GM18868 (cell line): ENCODE measurements at regions not wholly inside any gene's neighbourhood (a gene's known extent, or its start where the extent isn't known, plus 50 kb on each side); places are given as distances from the start of the nearest gene placed in this dataset.
"Not testable (repeated sequence)": the region's sequence is repeated elsewhere in the genome, so short reads cannot be mapped to it uniquely, and the experiment has no call there.

Experiments
- ATAC-seq: cut with Tn5 transposase; IDR thresholded peaks from one replicate; pipeline ENCODE4 v1.9.1; 2021; ENCODE audit warnings: mild to moderate bottlenecking, moderate library complexity; ENCODE audit not compliant: unreplicated experiment

- ATAC-seq, result not testable (repeated sequence)
These were observed 171.1 kb upstream of the NBPF9 start for GRCh38 chr1:149274493-149274892.

- not testable (repeated sequence) for ATAC-seq
These were observed 172.5 kb upstream of the NBPF9 start for GRCh38 chr1:149275802-149276201.

GRCh38 chr1:149276496-149276895 is 173.1 kb upstream of the NBPF9 start:
- not testable (repeated sequence) for ATAC-seq

- not testable (repeated sequence) for ATAC-seq
These were observed 174.8 kb upstream of the NBPF9 start for GRCh38 chr1:149278156-149278555.

GRCh38 chr1:149279015-149279414 is 175.7 kb upstream of the NBPF9 start:
- ATAC-seq, result not testable (repeated sequence)

GRCh38 chr1:149279512-149279911 is 176.2 kb upstream of the NBPF9 start:
- not testable (repeated sequence) for ATAC-seq

GRCh38 chr1:149284773-149285172 is 181.4 kb upstream of the NBPF9 start:
- ATAC-seq, result peak; percentile 11

GRCh38 chr1:149285205-149285604 is 181.9 kb upstream of the NBPF9 start:
- ATAC-seq, result peak; percentile 49

GRCh38 chr1:149285638-149286037 is 182.3 kb upstream of the NBPF9 start:
- peak; percentile 77 for ATAC-seq

GRCh38 chr1:149288580-149288979 is 185.2 kb upstream of the NBPF9 start:
- not testable (repeated sequence) for ATAC-seq

- ATAC-seq, result not testable (repeated sequence)
These were observed 174.2 kb upstream of the NBPF19 start for GRCh38 chr1:149300478-149301218.

GRCh38 chr1:149301282-149301681 is 173.6 kb upstream of the NBPF19 start:
- not testable (repeated sequence) for ATAC-seq

- ATAC-seq, result not testable (repeated sequence)
These were observed 170.0 kb upstream of the NBPF19 start for GRCh38 chr1:149304796-149305195.

GRCh38 chr1:149307640-149308039 is 167.2 kb upstream of the NBPF19 start:
- ATAC-seq, result not testable (repeated sequence)

- ATAC-seq, result not testable (repeated sequence)
These were observed 159.9 kb upstream of the NBPF19 start for GRCh38 chr1:149314921-149315320.

GRCh38 chr1:149320971-149321731 is 153.7 kb upstream of the NBPF19 start:
- ATAC-seq, result not testable (repeated sequence)

- not testable (repeated sequence) for ATAC-seq
These were observed 153.2 kb upstream of the NBPF19 start for GRCh38 chr1:149321732-149322016.

- ATAC-seq, result not testable (repeated sequence)
These were observed 144.8 kb upstream of the NBPF19 start for GRCh38 chr1:149330081-149330335.

GRCh38 chr1:149336082-149336481 is 138.8 kb upstream of the NBPF19 start:
- not testable (repeated sequence) for ATAC-seq

- ATAC-seq, result not testable (repeated sequence)
These were observed 136.6 kb upstream of the NBPF19 start for GRCh38 chr1:149338221-149338691.

- ATAC-seq, result not testable (repeated sequence)
These were observed 136.1 kb upstream of the NBPF19 start for GRCh38 chr1:149338698-149339097.

GRCh38 chr1:149349448-149349847 is 125.4 kb upstream of the NBPF19 start:
- not testable (repeated sequence) for ATAC-seq
